Vagina (tissue), 2 donors: ENCODE measurements at regions not wholly inside any gene's neighbourhood (a gene's known extent, or its start where the extent isn't known, plus 50 kb on each side); places are given as distances from the start of the nearest gene placed in this dataset.

ENCODE experiments used
- CTCF ChIP-seq, 3 experiments: fragments of 450-650 bp in 2 of 3; fragments of 200-600 bp in 1 of 3; sonication (generic) in 1 of 3; IDR thresholded peaks; one replicate each; pipeline ENCODE4 v1.5.1; 2017 to 2019; ENCODE audit warnings: antibody characterized with exemption in 3 of 3, mild to moderate bottlenecking in 2 of 3, moderate library complexity in 2 of 3
- POLR2A ChIP-seq, 2 donors: fragments of 450-650 bp; IDR thresholded peaks; one replicate each; pipeline ENCODE4 v1.6.1; 2017; ENCODE audit warnings: antibody characterized with exemption in 2 of 2, mild to moderate bottlenecking in 2 of 2, moderate library complexity in 2 of 2

- TF ChIP-seq CTCF (IDR thresholded peaks at IDR 0.05) (no peak), POLR2A (IDR thresholded peaks at IDR 0.05) (no peak)
These were observed 621.2 kb upstream of the ACVR2A start for GRCh38 chr2:147223553-147224060.
